ENCODE measurements at regions not wholly inside any gene's neighbourhood (a gene's known extent, or its start where the extent isn't known, plus 50 kb on each side); places are given as distances from the start of the nearest gene placed in this dataset.
A peak's percentile ranks its signal among the peaks of the same experiment; 100 is the strongest.
"Not testable (repeated sequence)": the region's sequence is repeated elsewhere in the genome, so short reads cannot be mapped to it uniquely, and the experiment has no call there.

DNA sequence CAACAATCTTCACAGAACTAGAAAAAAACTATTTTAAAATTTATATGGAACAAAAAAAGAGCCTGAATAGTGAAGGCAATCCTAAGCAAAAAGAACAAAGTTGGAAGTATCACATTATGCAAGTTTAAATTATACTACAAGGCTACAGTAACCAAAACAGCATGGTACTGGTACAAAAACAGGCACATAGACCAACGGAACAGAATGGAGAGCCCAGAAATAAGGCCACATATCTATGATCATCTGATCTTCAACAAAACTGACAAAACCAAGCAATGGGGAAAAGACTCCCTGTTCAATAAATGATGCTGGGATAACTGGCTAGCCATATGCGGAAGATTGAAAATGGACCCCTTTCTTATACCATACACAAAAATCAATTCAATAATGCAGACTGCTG, 74.4 kb upstream of the RTN4 start:
- H3K27ac ChIP-seq; H3K4me3 ChIP-seq; H3K9me3 ChIP-seq (replicated peaks); DNase-seq (ENCODE audit: low read depth in 1 of 2, low spot score in 2 of 2); H3K36me3 ChIP-seq; H3K27me3 ChIP-seq (replicated peaks): not testable (repeated sequence)
- H3K4me1 ChIP-seq (replicated peaks) = peaks cover 15% of the 10 kb centered on the region

GRCh38 chr2:55123851-55124269, 73.6 kb upstream of the RTN4 start:
- no peaks in the 10 kb centered on the region for H3K36me3 ChIP-seq
- H3K27ac ChIP-seq = no peak overlapping the region
- H3K4me3 ChIP-seq = no peak overlapping the region
- H3K4me1 ChIP-seq (replicated peaks) = peaks cover 15% of the 10 kb centered on the region
- no peak for DNase-seq (ENCODE audit: low read depth in 1 of 2, low spot score in 2 of 2)
- no peaks in the 10 kb centered on the region for H3K27me3 ChIP-seq (replicated peaks)
- H3K9me3 ChIP-seq (replicated peaks) = no peaks in the 10 kb centered on the region

GRCh38 chr2:55120634-55121359, 70.5 kb upstream of the RTN4 start:
- H3K27ac ChIP-seq = no peak overlapping the region
- H3K4me1 ChIP-seq (replicated peaks) = peaks cover 31% of the 10 kb centered on the region
- H3K4me3 ChIP-seq = no peak overlapping the region
- no peaks in the 10 kb centered on the region for H3K9me3 ChIP-seq (replicated peaks)
- H3K27me3 ChIP-seq (replicated peaks) = no peaks in the 10 kb centered on the region
- H3K36me3 ChIP-seq = no peaks in the 10 kb centered on the region
- peak; percentile 41 to 52 for DNase-seq (ENCODE audit: low read depth in 1 of 2, low spot score in 2 of 2)

GRCh38 chr2:55119711-55120487, 69.6 kb upstream of the RTN4 start:
- Histone ChIP-seq H3K9me3 (replicated peaks) (no peaks in the 10 kb centered on the region), H3K36me3 (no peaks in the 10 kb centered on the region), H3K4me3 (no peak overlapping the region), H3K4me1 (replicated peaks) (peaks cover 40% of the 10 kb centered on the region), H3K27ac (no peak overlapping the region), H3K27me3 (replicated peaks) (no peaks in the 10 kb centered on the region)
- no peak for DNase-seq (ENCODE audit: low read depth in 1 of 2, low spot score in 2 of 2)

DNA sequence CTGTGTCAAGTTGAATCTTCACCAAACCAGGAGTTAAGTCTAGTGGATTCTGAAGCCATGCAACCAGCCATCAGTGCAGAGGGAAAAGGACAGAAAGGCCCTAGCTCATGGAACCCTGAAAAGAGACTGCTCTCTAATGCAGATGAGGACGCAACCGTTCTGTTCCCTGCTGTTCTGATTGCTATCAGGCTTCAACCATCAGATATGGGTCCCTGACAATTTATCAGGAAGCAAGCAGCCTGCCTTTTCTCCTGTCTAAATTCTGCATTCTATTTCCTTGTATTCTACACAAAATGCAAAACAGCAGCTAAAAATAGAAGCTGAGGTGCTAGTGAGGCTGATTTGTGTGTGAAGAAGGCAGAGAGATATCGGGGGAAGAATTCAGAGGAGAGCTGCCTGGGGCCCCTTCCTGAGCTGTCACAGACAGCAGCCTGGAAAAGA, 68.4 kb upstream of the RTN4 start:
- H3K4me1 ChIP-seq (replicated peaks) = peaks cover 42% of the 10 kb centered on the region
- no peak for DNase-seq (ENCODE audit: low read depth in 1 of 2, low spot score in 2 of 2)
- H3K27ac ChIP-seq = no peak overlapping the region
- no peaks in the 10 kb centered on the region for H3K9me3 ChIP-seq (replicated peaks)
- no peaks in the 10 kb centered on the region for H3K27me3 ChIP-seq (replicated peaks)
- no peak overlapping the region for H3K4me3 ChIP-seq
- no peaks in the 10 kb centered on the region for H3K36me3 ChIP-seq

DNA sequence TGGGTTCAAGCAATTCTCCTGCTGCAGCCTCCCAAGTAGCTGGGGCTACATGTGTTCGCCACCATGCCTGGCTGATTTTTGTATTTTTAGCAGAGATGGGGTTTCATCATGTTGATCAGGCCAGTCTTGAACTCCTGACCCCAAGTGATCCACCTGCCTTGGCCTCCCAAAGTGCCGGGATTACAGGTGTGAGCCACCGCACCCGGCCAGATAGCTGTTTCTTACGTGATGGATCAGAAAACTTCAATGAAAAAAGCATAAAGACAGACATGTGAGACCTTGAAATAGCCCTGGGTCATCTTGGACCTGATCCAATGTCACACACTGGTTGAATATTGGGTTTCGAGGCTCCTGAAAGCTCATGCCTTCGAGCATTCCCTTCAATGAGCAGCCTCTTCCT, 66.7 kb upstream of the RTN4 start:
- Histone ChIP-seq H3K36me3 (no peaks in the 10 kb centered on the region), H3K27ac (no peak overlapping the region), H3K9me3 (replicated peaks) (no peaks in the 10 kb centered on the region), H3K27me3 (replicated peaks) (no peaks in the 10 kb centered on the region), H3K4me1 (replicated peaks) (peaks cover 54% of the 10 kb centered on the region), H3K4me3 (no peak overlapping the region)
- peak in 1 of 2 experiments; percentile 24 for DNase-seq (ENCODE audit: low read depth in 1 of 2, low spot score in 2 of 2)

DNA sequence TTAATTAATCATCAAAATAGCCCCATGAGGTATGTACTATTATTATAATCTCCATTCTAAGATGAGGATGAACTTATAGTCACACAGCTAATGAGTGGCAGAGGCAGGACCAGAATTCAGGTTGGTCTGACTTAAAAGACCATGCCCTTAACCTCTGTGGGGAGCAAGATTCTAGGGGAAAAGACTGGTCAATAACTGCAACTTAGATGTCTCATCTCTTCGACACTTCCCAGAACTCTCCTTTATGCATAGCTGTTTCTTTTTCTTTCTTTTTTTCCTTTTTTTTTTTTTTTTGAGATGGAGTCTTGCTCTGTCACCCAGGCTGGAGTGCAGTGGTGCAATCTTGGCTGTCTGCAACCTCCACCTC, 66.3 kb upstream of the RTN4 start:
- peaks cover 57% of the 10 kb centered on the region for H3K4me1 ChIP-seq (replicated peaks)

DNA sequence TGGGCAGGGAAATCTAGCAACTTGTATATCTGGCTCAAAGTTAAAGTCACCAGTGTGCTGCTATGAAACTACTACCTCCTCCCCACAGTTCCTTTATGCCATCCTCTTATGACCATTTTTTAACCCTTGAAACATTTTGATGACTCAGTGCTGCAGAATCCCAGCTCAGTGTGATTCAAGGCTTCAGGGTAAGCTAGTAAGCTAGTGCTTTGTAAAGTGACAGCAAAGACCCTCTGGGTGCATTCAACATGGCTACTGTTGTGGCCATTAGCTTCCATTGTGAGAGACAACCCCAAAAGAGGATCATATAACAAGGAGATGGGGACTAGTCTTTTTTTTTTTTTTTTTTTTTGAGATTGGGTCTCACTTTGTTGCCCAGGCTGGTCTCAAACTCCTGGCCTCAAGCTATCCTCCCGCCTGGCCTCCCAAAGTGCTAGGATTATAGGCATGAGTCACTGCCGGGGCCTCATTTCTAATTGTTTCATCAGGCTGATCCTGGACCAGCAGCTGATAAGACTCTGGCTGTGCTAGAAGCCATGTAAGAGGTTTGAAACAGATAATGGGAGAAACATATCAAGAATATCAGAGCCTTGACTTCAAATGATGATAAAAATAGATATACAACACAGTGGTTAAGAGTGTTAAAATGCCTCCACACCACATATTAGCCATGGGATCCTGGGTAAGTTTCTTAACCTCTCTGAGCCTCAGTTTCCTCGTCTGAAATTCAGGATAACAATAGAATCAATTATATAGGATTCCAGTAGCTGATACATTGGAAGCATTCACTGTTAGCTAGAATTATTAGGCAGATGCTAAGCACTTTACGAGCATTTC, 65.7 kb upstream of the RTN4 start:
- Histone ChIP-seq H3K36me3 (no peaks in the 10 kb centered on the region), H3K4me3 (no peak overlapping the region), H3K4me1 (replicated peaks) (peaks cover 61% of the 10 kb centered on the region), H3K9me3 (replicated peaks) (no peaks in the 10 kb centered on the region), H3K27me3 (replicated peaks) (no peaks in the 10 kb centered on the region), H3K27ac (peak overlapping the region; percentile 44)
- peak; percentile 60 to 79 for DNase-seq (ENCODE audit: low read depth in 1 of 2, low spot score in 2 of 2)

More for the DNA sequence above, 66.3 kb upstream of the RTN4 start:
- H3K9me3 ChIP-seq (replicated peaks) = no peaks in the 10 kb centered on the region
- no peak overlapping the region for H3K4me3 ChIP-seq
- DNase-seq (ENCODE audit: low read depth in 1 of 2, low spot score in 2 of 2) = peak in 1 of 2 experiments; percentile 1
- H3K36me3 ChIP-seq = no peaks in the 10 kb centered on the region
- H3K27ac ChIP-seq = peak overlapping the region; percentile 44; the same call in 1 of the 2 replicates
- H3K27me3 ChIP-seq (replicated peaks) = no peaks in the 10 kb centered on the region

GRCh38 chr2:55114597-55114996, 64.3 kb upstream of the RTN4 start:
- H3K4me1 ChIP-seq (replicated peaks) = peaks cover 62% of the 10 kb centered on the region
- H3K4me3 ChIP-seq = no peak overlapping the region
- no peaks in the 10 kb centered on the region for H3K27me3 ChIP-seq (replicated peaks)
- no peaks in the 10 kb centered on the region for H3K36me3 ChIP-seq
- no peak for DNase-seq (ENCODE audit: low read depth in 1 of 2, low spot score in 2 of 2)
- H3K9me3 ChIP-seq (replicated peaks) = no peaks in the 10 kb centered on the region
- H3K27ac ChIP-seq = no peak overlapping the region

- H3K4me3 ChIP-seq = no peak overlapping the region
- no peak for DNase-seq (ENCODE audit: low read depth in 1 of 2, low spot score in 2 of 2)
- H3K9me3 ChIP-seq (replicated peaks) = no peaks in the 10 kb centered on the region
- H3K4me1 ChIP-seq (replicated peaks) = peaks cover 67% of the 10 kb centered on the region
- no peaks in the 10 kb centered on the region for H3K36me3 ChIP-seq
- no peaks in the 10 kb centered on the region for H3K27me3 ChIP-seq (replicated peaks)
- no peak overlapping the region for H3K27ac ChIP-seq
These were observed 63.8 kb upstream of the RTN4 start for GRCh38 chr2:55114082-55114481.

GRCh38 chr2:55112229-55113031, 62.2 kb upstream of the RTN4 start:
- Histone ChIP-seq H3K4me1 (replicated peaks) (peaks cover 77% of the 10 kb centered on the region), H3K27me3 (replicated peaks) (no peaks in the 10 kb centered on the region), H3K9me3 (replicated peaks) (no peaks in the 10 kb centered on the region), H3K36me3 (no peaks in the 10 kb centered on the region), H3K4me3 (no peak overlapping the region), H3K27ac (peak overlapping the region; percentile 85)
- DNase-seq (ENCODE audit: low read depth in 1 of 2, low spot score in 2 of 2) = peak in 1 of 2 experiments; percentile 39

DNA sequence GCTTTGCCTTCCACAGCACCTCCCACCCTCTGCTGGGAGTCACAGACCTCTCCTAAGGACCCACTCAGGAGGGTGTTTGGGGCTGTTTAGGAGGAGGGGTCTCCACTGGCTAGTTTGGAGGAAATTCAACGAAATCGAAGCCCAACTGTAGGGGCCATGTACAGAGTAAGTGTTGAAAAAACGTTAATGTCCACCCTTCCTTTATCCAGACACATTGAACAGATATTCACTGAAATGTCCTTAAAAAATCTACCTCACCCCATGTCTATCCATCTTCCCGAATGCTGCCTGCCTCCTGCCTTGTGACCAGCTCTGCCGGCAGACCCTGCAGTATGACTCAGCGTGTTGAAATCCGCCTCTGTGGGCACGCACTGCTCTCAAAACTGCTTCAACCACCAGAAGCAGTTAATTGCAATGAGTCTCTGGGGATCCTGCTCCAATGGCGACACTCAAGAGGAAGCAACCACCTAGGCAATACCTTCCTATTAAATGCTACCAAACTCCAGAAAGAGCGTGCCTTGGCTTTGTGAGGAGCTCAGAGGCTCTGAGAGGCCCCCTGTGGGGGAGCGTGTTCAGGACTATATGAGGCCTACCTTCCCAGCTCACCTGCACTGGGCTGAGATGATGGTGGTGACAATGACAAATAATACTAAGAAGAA, 61.4 kb upstream of the RTN4 start:
- H3K27ac ChIP-seq = peak overlapping the region; percentile 85
- peak; percentile 79 to 94 for DNase-seq (ENCODE audit: low read depth in 1 of 2, low spot score in 2 of 2)
- H3K4me3 ChIP-seq = no peak overlapping the region
- H3K9me3 ChIP-seq (replicated peaks) = no peaks in the 10 kb centered on the region
- no peaks in the 10 kb centered on the region for H3K36me3 ChIP-seq
- H3K27me3 ChIP-seq (replicated peaks) = no peaks in the 10 kb centered on the region
- peaks cover 77% of the 10 kb centered on the region for H3K4me1 ChIP-seq (replicated peaks)

DNA sequence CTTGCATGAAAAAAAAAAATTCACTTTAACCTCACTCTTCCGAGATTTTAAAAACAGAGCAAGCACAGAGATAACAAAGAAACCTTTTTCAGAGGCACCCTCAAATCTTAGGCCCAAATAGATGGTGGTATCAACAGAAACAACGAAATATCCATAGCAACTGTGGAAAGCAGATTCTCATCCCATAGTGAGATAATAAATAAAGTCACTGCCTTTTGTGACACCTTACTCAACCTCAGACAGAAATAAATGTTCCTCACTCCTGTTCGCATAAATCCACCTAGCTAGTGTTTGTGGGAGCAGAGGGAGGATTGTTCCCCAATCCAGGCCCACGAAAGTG, 60.9 kb upstream of the RTN4 start:
- Histone ChIP-seq H3K36me3 (no peaks in the 10 kb centered on the region), H3K4me3 (no peak overlapping the region), H3K27me3 (replicated peaks) (no peaks in the 10 kb centered on the region), H3K4me1 (replicated peaks) (peaks cover 78% of the 10 kb centered on the region), H3K27ac (peak overlapping the region; percentile 85), H3K9me3 (replicated peaks) (no peaks in the 10 kb centered on the region)
- DNase-seq (ENCODE audit: low read depth in 1 of 2, low spot score in 2 of 2) = no peak
